ENCODE measurements at regions not wholly inside any gene's neighbourhood (a gene's known extent, or its start where the extent isn't known, plus 50 kb on each side); places are given as distances from the start of the nearest gene placed in this dataset.

DNA sequence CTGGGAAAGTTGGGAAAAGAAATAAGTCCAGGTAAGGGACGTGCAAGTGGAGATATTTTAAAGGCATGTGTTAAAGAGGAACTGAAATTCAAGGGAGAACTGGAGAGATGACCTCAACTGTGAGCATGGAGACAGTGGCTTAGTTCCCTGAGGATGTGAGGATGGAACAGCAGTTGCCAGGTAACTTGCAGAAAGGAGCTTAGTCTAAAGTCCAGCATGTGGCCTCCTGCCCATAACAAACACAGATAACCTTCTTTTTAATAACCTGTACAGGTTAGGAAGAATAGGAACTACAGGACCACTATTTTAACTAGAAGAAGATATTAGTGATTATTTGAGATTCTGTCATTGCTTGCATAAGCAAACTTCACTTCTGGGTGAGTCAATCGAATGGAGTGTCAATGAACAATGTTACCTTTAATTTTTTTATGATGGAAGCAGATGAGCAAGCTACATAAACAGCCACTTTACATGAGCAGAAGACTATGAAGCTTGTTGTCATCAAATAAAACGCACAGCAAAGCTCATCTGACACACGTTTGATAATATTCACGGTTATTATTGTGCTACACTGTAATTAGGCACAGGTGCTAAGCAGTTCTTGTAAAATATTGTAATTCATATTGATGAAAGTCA lies 291.7 kb upstream of the DDHD1 start:
- DNase-seq = no peak
- H3K27me3 ChIP-seq = no peaks in the 10 kb centered on the region
- H3K4me1 ChIP-seq = no peaks in the 10 kb centered on the region
- no peak overlapping the region for H3K27ac ChIP-seq
- H3K9me3 ChIP-seq = no peaks in the 10 kb centered on the region
- TF ChIP-seq, protein P1, sequence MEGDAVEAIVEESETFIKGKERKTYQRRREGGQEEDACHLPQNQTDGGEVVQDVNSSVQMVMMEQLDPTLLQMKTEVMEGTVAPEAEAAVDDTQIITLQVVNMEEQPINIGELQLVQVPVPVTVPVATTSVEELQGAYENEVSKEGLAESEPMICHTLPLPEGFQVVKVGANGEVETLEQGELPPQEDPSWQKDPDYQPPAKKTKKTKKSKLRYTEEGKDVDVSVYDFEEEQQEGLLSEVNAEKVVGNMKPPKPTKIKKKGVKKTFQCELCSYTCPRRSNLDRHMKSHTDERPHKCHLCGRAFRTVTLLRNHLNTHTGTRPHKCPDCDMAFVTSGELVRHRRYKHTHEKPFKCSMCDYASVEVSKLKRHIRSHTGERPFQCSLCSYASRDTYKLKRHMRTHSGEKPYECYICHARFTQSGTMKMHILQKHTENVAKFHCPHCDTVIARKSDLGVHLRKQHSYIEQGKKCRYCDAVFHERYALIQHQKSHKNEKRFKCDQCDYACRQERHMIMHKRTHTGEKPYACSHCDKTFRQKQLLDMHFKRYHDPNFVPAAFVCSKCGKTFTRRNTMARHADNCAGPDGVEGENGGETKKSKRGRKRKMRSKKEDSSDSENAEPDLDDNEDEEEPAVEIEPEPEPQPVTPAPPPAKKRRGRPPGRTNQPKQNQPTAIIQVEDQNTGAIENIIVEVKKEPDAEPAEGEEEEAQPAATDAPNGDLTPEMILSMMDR (IDR thresholded peaks at IDR 0.05) = no peak
- no peak for TF ChIP-seq POLR2A (IDR thresholded peaks at IDR 0.05)
- no peaks in the 10 kb centered on the region for H3K36me3 ChIP-seq (ENCODE audit: low read depth, missing control alignments)
- 91 to 94% methylated on average over 5 of the region's 5 CpGs for WGBS, 2 donors
- intact Hi-C loops (cut with DNase I; ENCODE audit: low total_unique reads) = no loop called here
- no peak overlapping the region for H3K4me3 ChIP-seq

- H3K9me3 ChIP-seq = no peaks in the 10 kb centered on the region
- intact Hi-C loops (cut with DNase I; ENCODE audit: low total_unique reads) = no loop called here
- H3K27me3 ChIP-seq = no peaks in the 10 kb centered on the region
- no peak for DNase-seq
- no peak overlapping the region for H3K4me3 ChIP-seq
- TF ChIP-seq, protein P1 (IDR thresholded peaks at IDR 0.05) = no peak
- no peak for TF ChIP-seq POLR2A (IDR thresholded peaks at IDR 0.05)
- H3K4me1 ChIP-seq = no peaks in the 10 kb centered on the region
- no peak overlapping the region for H3K27ac ChIP-seq
- 94% methylated on average over 6 of the region's 6 CpGs for WGBS, 2 donors
- no peaks in the 10 kb centered on the region for H3K36me3 ChIP-seq (ENCODE audit: low read depth, missing control alignments)
Measured at GRCh38 chr14:53441789-53442188, 288.7 kb upstream of the DDHD1 start.

DNA sequence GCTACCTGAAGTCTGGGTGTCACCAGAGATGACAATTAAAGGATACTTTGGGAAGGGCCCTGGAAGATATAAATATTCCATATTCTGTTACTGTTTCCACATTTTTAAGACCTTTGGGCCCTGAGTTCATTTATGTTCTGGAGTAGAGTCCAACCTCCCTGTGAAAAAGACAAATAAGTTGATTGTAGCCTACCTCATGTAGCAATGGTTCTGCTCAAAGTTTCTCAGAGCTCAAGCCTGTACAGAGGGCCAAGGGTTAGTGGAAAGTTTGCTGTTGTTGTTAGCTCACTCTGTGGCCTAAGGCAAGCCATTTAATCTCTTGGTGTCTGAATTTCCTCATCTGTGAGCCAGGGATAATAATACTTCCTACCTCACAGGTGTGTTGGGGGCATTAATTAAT lies 284.7 kb upstream of the DDHD1 start:
- no peak for DNase-seq
- H3K36me3 ChIP-seq (ENCODE audit: low read depth, missing control alignments) = no peaks in the 10 kb centered on the region
- TF ChIP-seq, protein P1 (IDR thresholded peaks at IDR 0.05) = no peak
- no peak for TF ChIP-seq POLR2A (IDR thresholded peaks at IDR 0.05)
- H3K4me1 ChIP-seq = no peaks in the 10 kb centered on the region
- no peak overlapping the region for H3K4me3 ChIP-seq
- intact Hi-C loops (cut with DNase I; ENCODE audit: low total_unique reads) = no loop called here
- no peaks in the 10 kb centered on the region for H3K9me3 ChIP-seq
- H3K27me3 ChIP-seq = no peaks in the 10 kb centered on the region
- H3K27ac ChIP-seq = no peak overlapping the region

- TF ChIP-seq, protein P1 (IDR thresholded peaks at IDR 0.05) = peak in 2 of 3 experiments; percentile 46 to 56
- TF ChIP-seq POLR2A (IDR thresholded peaks at IDR 0.05) = no peak
- 42 to 71% methylated on average over 2 of the region's 2 CpGs for WGBS, 2 donors
- Histone ChIP-seq H3K36me3 (ENCODE audit: low read depth, missing control alignments) (no peaks in the 10 kb centered on the region), H3K27me3 (no peaks in the 10 kb centered on the region), H3K27ac (no peak overlapping the region), H3K4me1 (no peaks in the 10 kb centered on the region), H3K4me3 (no peak overlapping the region), H3K9me3 (no peaks in the 10 kb centered on the region)
- DNase-seq = no peak
- intact Hi-C loops (cut with DNase I; ENCODE audit: low total_unique reads) = no loop called here
Measured at GRCh38 chr14:53432378-53432802, 279.3 kb upstream of the DDHD1 start.

GRCh38 chr14:53430870-53431269 lies 277.7 kb upstream of the DDHD1 start:
- WGBS, 2 donors = 54 to 62% methylated on average over 2 of the region's 2 CpGs
- Histone ChIP-seq H3K27ac (no peak overlapping the region), H3K27me3 (no peaks in the 10 kb centered on the region), H3K4me1 (no peaks in the 10 kb centered on the region), H3K9me3 (no peaks in the 10 kb centered on the region), H3K36me3 (ENCODE audit: low read depth, missing control alignments) (no peaks in the 10 kb centered on the region), H3K4me3 (no peak overlapping the region)
- no peak for TF ChIP-seq POLR2A (IDR thresholded peaks at IDR 0.05)
- TF ChIP-seq, protein P1 (IDR thresholded peaks at IDR 0.05) = no peak
- intact Hi-C loops (cut with DNase I; ENCODE audit: low total_unique reads) = no loop called here
- no peak for DNase-seq

All from testis (tissue), 2 donors.